ENCODE measurements at regions not wholly inside any gene's neighbourhood (a gene's known extent, or its start where the extent isn't known, plus 50 kb on each side); places are given as distances from the start of the nearest gene placed in this dataset.
"Not testable (repeated sequence)": the region's sequence is repeated elsewhere in the genome, so short reads cannot be mapped to it uniquely, and the experiment has no call there.

GRCh38 chr19:20271215-20271926, 104.4 kb downstream of the ZNF486 start:
- no peaks in the 10 kb centered on the region for H3K79me2 ChIP-seq (ENCODE audit: control insufficient read depth, insufficient read depth, low read length)
- DNase-seq (ENCODE audit: low read depth, low spot score): no peak
- dilution Hi-C loops (cut with MboI; ENCODE audit: extremely low pct_ligation_motif_present, low sequenced_read_pairs): no loop called here
- no peak overlapping the region for H3K9ac ChIP-seq (ENCODE audit: control insufficient read depth, extremely low read depth, insufficient read depth, low read length)
- no peaks in the 10 kb centered on the region for H3K9me1 ChIP-seq (ENCODE audit: control insufficient read depth, extremely low read depth, insufficient read depth, low read length)
- TF ChIP-seq CTCF (optimal IDR thresholded peaks at IDR 0.05 in 1 of 3, IDR thresholded peaks at IDR 0.05 in 1 of 3, conservative IDR thresholded peaks at IDR 0.05 in 1 of 3; ENCODE audit: extremely low read depth in 1 of 3, insufficient read depth in 2 of 3, low read length in 3 of 3) (no peak), EZH2 (IDR thresholded peaks at IDR 0.05; ENCODE audit: low read length) (no peak)
- peaks cover 2% of the 10 kb centered on the region for H3K9me3 ChIP-seq (ENCODE audit: control insufficient read depth, low read depth, low read length)
- no peaks in the 10 kb centered on the region for H3K36me3 ChIP-seq (ENCODE audit: control insufficient read depth in 2 of 2, extremely low read depth in 1 of 2, insufficient read depth in 2 of 2, low read length in 2 of 2)
- H4K20me1 ChIP-seq (ENCODE audit: control insufficient read depth, extremely low read depth, insufficient read depth, low read length): no peaks in the 10 kb centered on the region
- H3K4me1 ChIP-seq (ENCODE audit: control insufficient read depth, extremely low read depth, insufficient read depth, low read length): no peaks in the 10 kb centered on the region
- no peak overlapping the region for H3K4me3 ChIP-seq (ENCODE audit: control insufficient read depth in 2 of 3, extremely low read depth in 1 of 3, insufficient read depth in 2 of 3, low read depth in 1 of 3, low read length in 3 of 3)
- no peak for FAIRE-seq
- no peak overlapping the region for H3K4me2 ChIP-seq (ENCODE audit: control insufficient read depth, extremely low read depth, insufficient read depth, low read depth, low read length)
- H2AFZ ChIP-seq (ENCODE audit: control insufficient read depth, low read length): no peak overlapping the region
- no peak overlapping the region for H3K27ac ChIP-seq (ENCODE audit: control insufficient read depth, insufficient read depth, low read length)
- H3K27me3 ChIP-seq (ENCODE audit: control insufficient read depth, extremely low read depth, insufficient read depth, low read length): no peaks in the 10 kb centered on the region

GRCh38 chr19:20269461-20269860, 102.4 kb downstream of the ZNF486 start:
- no peak overlapping the region for H3K27ac ChIP-seq (ENCODE audit: control insufficient read depth, insufficient read depth, low read length)
- no peak for FAIRE-seq

GRCh38 chr19:20261513-20261912, 94.5 kb downstream of the ZNF486 start:
- H3K9me3 ChIP-seq (ENCODE audit: control insufficient read depth, low read depth, low read length); H3K27me3 ChIP-seq (ENCODE audit: control insufficient read depth, extremely low read depth, insufficient read depth, low read length); H3K9me1 ChIP-seq (ENCODE audit: control insufficient read depth, extremely low read depth, insufficient read depth, low read length); H3K4me1 ChIP-seq (ENCODE audit: control insufficient read depth, extremely low read depth, insufficient read depth, low read length); H3K36me3 ChIP-seq (ENCODE audit: control insufficient read depth in 2 of 2, extremely low read depth in 1 of 2, insufficient read depth in 2 of 2, low read length in 2 of 2); H3K4me2 ChIP-seq (ENCODE audit: control insufficient read depth, extremely low read depth, insufficient read depth, low read depth, low read length); H3K27ac ChIP-seq (ENCODE audit: control insufficient read depth, insufficient read depth, low read length); H3K9ac ChIP-seq (ENCODE audit: control insufficient read depth, extremely low read depth, insufficient read depth, low read length); H4K20me1 ChIP-seq (ENCODE audit: control insufficient read depth, extremely low read depth, insufficient read depth, low read length); FAIRE-seq; dilution Hi-C loops (cut with MboI; ENCODE audit: extremely low pct_ligation_motif_present, low sequenced_read_pairs); H3K4me3 ChIP-seq (ENCODE audit: control insufficient read depth in 2 of 3, extremely low read depth in 1 of 3, insufficient read depth in 2 of 3, low read depth in 1 of 3, low read length in 3 of 3); DNase-seq (ENCODE audit: low read depth, low spot score); H2AFZ ChIP-seq (ENCODE audit: control insufficient read depth, low read length); H3K79me2 ChIP-seq (ENCODE audit: control insufficient read depth, insufficient read depth, low read length): not testable (repeated sequence)

More at GRCh38 chr19:20269461-20269860, 102.4 kb downstream of the ZNF486 start:
- Histone ChIP-seq H3K79me2 (ENCODE audit: control insufficient read depth, insufficient read depth, low read length) (no peaks in the 10 kb centered on the region), H3K4me3 (ENCODE audit: control insufficient read depth in 2 of 3, extremely low read depth in 1 of 3, insufficient read depth in 2 of 3, low read depth in 1 of 3, low read length in 3 of 3) (no peak overlapping the region), H3K27me3 (ENCODE audit: control insufficient read depth, extremely low read depth, insufficient read depth, low read length) (no peaks in the 10 kb centered on the region), H3K9ac (ENCODE audit: control insufficient read depth, extremely low read depth, insufficient read depth, low read length) (no peak overlapping the region), H3K9me3 (ENCODE audit: control insufficient read depth, low read depth, low read length) (no peaks in the 10 kb centered on the region), H3K4me2 (ENCODE audit: control insufficient read depth, extremely low read depth, insufficient read depth, low read depth, low read length) (no peak overlapping the region), H3K36me3 (ENCODE audit: control insufficient read depth in 2 of 2, extremely low read depth in 1 of 2, insufficient read depth in 2 of 2, low read length in 2 of 2) (no peaks in the 10 kb centered on the region), H2AFZ (ENCODE audit: control insufficient read depth, low read length) (no peak overlapping the region), H3K4me1 (ENCODE audit: control insufficient read depth, extremely low read depth, insufficient read depth, low read length) (no peaks in the 10 kb centered on the region), H3K9me1 (ENCODE audit: control insufficient read depth, extremely low read depth, insufficient read depth, low read length) (no peaks in the 10 kb centered on the region), H4K20me1 (ENCODE audit: control insufficient read depth, extremely low read depth, insufficient read depth, low read length) (no peaks in the 10 kb centered on the region)
- dilution Hi-C loops (cut with MboI; ENCODE audit: extremely low pct_ligation_motif_present, low sequenced_read_pairs): no loop called here
- no peak for TF ChIP-seq EZH2 (IDR thresholded peaks at IDR 0.05; ENCODE audit: low read length)
- TF ChIP-seq CTCF (optimal IDR thresholded peaks at IDR 0.05 in 1 of 3, IDR thresholded peaks at IDR 0.05 in 1 of 3, conservative IDR thresholded peaks at IDR 0.05 in 1 of 3; ENCODE audit: extremely low read depth in 1 of 3, insufficient read depth in 2 of 3, low read length in 3 of 3): no peak
- no peak for DNase-seq (ENCODE audit: low read depth, low spot score)

- H3K79me2 ChIP-seq (ENCODE audit: control insufficient read depth, insufficient read depth, low read length); H4K20me1 ChIP-seq (ENCODE audit: control insufficient read depth, extremely low read depth, insufficient read depth, low read length); H3K36me3 ChIP-seq (ENCODE audit: control insufficient read depth in 2 of 2, extremely low read depth in 1 of 2, insufficient read depth in 2 of 2, low read length in 2 of 2); dilution Hi-C loops (cut with MboI; ENCODE audit: extremely low pct_ligation_motif_present, low sequenced_read_pairs); H3K4me1 ChIP-seq (ENCODE audit: control insufficient read depth, extremely low read depth, insufficient read depth, low read length); H2AFZ ChIP-seq (ENCODE audit: control insufficient read depth, low read length); H3K4me3 ChIP-seq (ENCODE audit: control insufficient read depth in 2 of 3, extremely low read depth in 1 of 3, insufficient read depth in 2 of 3, low read depth in 1 of 3, low read length in 3 of 3); H3K9me1 ChIP-seq (ENCODE audit: control insufficient read depth, extremely low read depth, insufficient read depth, low read length); H3K4me2 ChIP-seq (ENCODE audit: control insufficient read depth, extremely low read depth, insufficient read depth, low read depth, low read length); H3K27ac ChIP-seq (ENCODE audit: control insufficient read depth, insufficient read depth, low read length); H3K9me3 ChIP-seq (ENCODE audit: control insufficient read depth, low read depth, low read length); FAIRE-seq; H3K9ac ChIP-seq (ENCODE audit: control insufficient read depth, extremely low read depth, insufficient read depth, low read length); DNase-seq (ENCODE audit: low read depth, low spot score); H3K27me3 ChIP-seq (ENCODE audit: control insufficient read depth, extremely low read depth, insufficient read depth, low read length): not testable (repeated sequence)
Measured at GRCh38 chr19:20260738-20261137, 93.7 kb downstream of the ZNF486 start.

Measured in keratinocyte (primary cell).